Panc1 (cell line): ENCODE measurements at regions not wholly inside any gene's neighbourhood (a gene's known extent, or its start where the extent isn't known, plus 50 kb on each side); places are given as distances from the start of the nearest gene placed in this dataset.

Experiments used
- ATAC-seq: fragments of 200-7000 bp; cut with Tn5 transposase; 2 replicates; pipeline ENCODE4 v1.9.1; 2020; ENCODE audit warnings: mild to moderate bottlenecking, moderate library complexity
- BruUV-seq: library from RNA; stranded (reverse); fragments of 400-500 nt; replicated peaks from 2 replicates; lab custom pipeline; 2021; lab: Mats Ljungman, UMichigan
- CTCF ChIA-PET: fragments of 300-600 bp; sonication (Branson Sonifier 250); formaldehyde crosslinking; loops from one replicate; lab custom pipeline; 2022; ENCODE audit warnings: antibody characterized with exemption; lab: Charles Lee
- POLR2A ChIA-PET: fragments of 300-600 bp; sonication (Branson Sonifier 250); formaldehyde crosslinking; loops from one replicate; lab custom pipeline; 2022; ENCODE audit warnings: antibody characterized with exemption; lab: Charles Lee
- DNase-seq: peaks from one replicate; pipeline ENCODE4 v3.0.0-alpha.2; 2010; ENCODE audit warnings: low read depth, low spot score
- H3K27ac ChIP-seq: 2 replicates; pipeline ENCODE4 v1.5.1; 2011; ENCODE audit warnings: mild to moderate bottlenecking, low read length, inconsistent platforms
- H3K27me3 ChIP-seq: fragments of 200-500 bp; sonication (Bioruptor generic); 2 replicates; pipeline ENCODE4 v1.6.0; 2014; ENCODE audit warnings: low read length, inconsistent platforms; ENCODE audit not compliant: control insufficient read depth, insufficient read depth
- H3K36me3 ChIP-seq: fragments of 200-500 bp; sonication (Bioruptor generic); 2 replicates; pipeline ENCODE4 v1.5.1; 2014; ENCODE audit warnings: inconsistent platforms, mild to moderate bottlenecking, low read length, moderate library complexity; ENCODE audit not compliant: control insufficient read depth, insufficient read depth
- H3K4me1 ChIP-seq: 2 replicates; pipeline ENCODE4 v1.5.1; 2011; ENCODE audit warnings: inconsistent platforms, mild to moderate bottlenecking, low read length, moderate library complexity; ENCODE audit not compliant: control insufficient read depth, insufficient read depth
- H3K4me3 ChIP-seq, 2 experiments: 2 replicates each; pipeline ENCODE4 v1.5.1; 2011 to 2012; ENCODE audit warnings: low read depth in 2 of 2, low read length in 2 of 2, mild to moderate bottlenecking in 2 of 2, inconsistent platforms in 1 of 2, moderate library complexity in 1 of 2
- H3K9me3 ChIP-seq: fragments of 200-500 bp; sonication (Bioruptor generic); 2 replicates; pipeline ENCODE4 v1.5.1; 2014; ENCODE audit warnings: low read depth, mild to moderate bottlenecking, inconsistent platforms, low read length, moderate library complexity; ENCODE audit not compliant: control insufficient read depth, insufficient read depth
- POLR2AphosphoS5 ChIP-seq: IDR thresholded peaks from 2 replicates; pipeline ENCODE4 v1.6.1; 2012; ENCODE audit warnings: mild to moderate bottlenecking, low read depth, low read length, moderate library complexity
- SIN3A ChIP-seq: IDR thresholded peaks from 2 replicates; pipeline ENCODE4 v1.6.1; 2012; ENCODE audit warnings: low read depth, mild to moderate bottlenecking, low read length, moderate library complexity, borderline replicate concordance; ENCODE audit not compliant: insufficient read depth
- TCF7L2 ChIP-seq: IDR thresholded peaks from 2 replicates; pipeline ENCODE4 v1.6.1; 2011; ENCODE audit warnings: mild to moderate bottlenecking, low read depth, low read length, inconsistent platforms
- in situ Hi-C: cut with HindIII; loops from 2 replicates; pipeline ENCODE4 v1.10.0; 2016; ENCODE audit warnings: low sequenced_read_pairs, low pct_unique_long_range_greater_than_20kb
- intact Hi-C: fragments of 100-400 bp; cut with micrococcal nuclease; formaldehyde crosslinking; loops from one replicate; pipeline ENCODE4 v1.10.0; 2022; ENCODE audit not compliant: unreplicated experiment
- TF ChIP-seq, protein P1 (sequence below), 2 experiments: IDR thresholded peaks; 2 replicates each; pipeline ENCODE4 v1.6.1; 2011 to 2012; ENCODE audit warnings: low read depth in 2 of 2, control low read depth in 1 of 2, low read length in 1 of 2, mild to moderate bottlenecking in 1 of 2, moderate library complexity in 1 of 2; ENCODE audit not compliant: insufficient read depth in 1 of 2
- TF ChIP-seq, protein P2 (sequence below): fragments of 450-650 bp; IDR thresholded peaks from 2 replicates; pipeline ENCODE4 v1.5.1; 2017; ENCODE audit warnings: mild to moderate bottlenecking

DNA sequence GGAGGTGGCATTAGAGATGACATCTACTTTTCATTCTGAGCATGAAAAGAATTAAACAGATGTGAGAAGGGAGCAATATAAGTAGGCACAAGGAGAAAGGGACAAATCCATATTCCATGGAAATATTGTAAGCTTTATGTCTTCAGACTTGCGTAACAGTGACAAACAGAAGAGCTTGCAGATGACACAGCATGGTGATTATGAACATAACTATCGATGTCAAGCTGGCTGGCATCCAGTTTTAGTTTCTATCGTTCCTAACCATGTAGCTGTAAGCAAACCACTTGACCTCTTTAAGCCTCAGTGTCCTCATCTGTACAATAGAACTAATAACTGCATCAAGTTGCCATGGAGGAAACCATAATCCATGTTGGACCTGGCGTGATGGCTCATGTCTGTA, 246.7 kb upstream of the ADRA1B start:
- BruUV-seq = no TSS peak
- Histone ChIP-seq H3K9me3 (no peaks in the 10 kb centered on the region), H3K36me3 (no peaks in the 10 kb centered on the region), H3K27me3 (no peaks in the 10 kb centered on the region), H3K4me3 (no peak overlapping the region), H3K4me1 (no peaks in the 10 kb centered on the region), H3K27ac (no peak overlapping the region)
- intact Hi-C loops = no loop called here
- ChIA-PET CTCF (no interaction called here), POLR2A (no interaction called here)
- in situ Hi-C loops = no loop called here
- DNase-seq (no peak), ATAC-seq (no peak)
- no peak for TF ChIP-seq SIN3A
- TF ChIP-seq POLR2AphosphoS5 = no peak
- no peak for TF ChIP-seq TCF7L2
- TF ChIP-seq, protein P1, sequence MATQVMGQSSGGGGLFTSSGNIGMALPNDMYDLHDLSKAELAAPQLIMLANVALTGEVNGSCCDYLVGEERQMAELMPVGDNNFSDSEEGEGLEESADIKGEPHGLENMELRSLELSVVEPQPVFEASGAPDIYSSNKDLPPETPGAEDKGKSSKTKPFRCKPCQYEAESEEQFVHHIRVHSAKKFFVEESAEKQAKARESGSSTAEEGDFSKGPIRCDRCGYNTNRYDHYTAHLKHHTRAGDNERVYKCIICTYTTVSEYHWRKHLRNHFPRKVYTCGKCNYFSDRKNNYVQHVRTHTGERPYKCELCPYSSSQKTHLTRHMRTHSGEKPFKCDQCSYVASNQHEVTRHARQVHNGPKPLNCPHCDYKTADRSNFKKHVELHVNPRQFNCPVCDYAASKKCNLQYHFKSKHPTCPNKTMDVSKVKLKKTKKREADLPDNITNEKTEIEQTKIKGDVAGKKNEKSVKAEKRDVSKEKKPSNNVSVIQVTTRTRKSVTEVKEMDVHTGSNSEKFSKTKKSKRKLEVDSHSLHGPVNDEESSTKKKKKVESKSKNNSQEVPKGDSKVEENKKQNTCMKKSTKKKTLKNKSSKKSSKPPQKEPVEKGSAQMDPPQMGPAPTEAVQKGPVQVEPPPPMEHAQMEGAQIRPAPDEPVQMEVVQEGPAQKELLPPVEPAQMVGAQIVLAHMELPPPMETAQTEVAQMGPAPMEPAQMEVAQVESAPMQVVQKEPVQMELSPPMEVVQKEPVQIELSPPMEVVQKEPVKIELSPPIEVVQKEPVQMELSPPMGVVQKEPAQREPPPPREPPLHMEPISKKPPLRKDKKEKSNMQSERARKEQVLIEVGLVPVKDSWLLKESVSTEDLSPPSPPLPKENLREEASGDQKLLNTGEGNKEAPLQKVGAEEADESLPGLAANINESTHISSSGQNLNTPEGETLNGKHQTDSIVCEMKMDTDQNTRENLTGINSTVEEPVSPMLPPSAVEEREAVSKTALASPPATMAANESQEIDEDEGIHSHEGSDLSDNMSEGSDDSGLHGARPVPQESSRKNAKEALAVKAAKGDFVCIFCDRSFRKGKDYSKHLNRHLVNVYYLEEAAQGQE (IDR thresholded peaks at IDR 0.05; ENCODE audit: insufficient read depth in 1 of 2, low read depth in 2 of 2, low read length in 1 of 2) = no peak
- TF ChIP-seq, protein P2, sequence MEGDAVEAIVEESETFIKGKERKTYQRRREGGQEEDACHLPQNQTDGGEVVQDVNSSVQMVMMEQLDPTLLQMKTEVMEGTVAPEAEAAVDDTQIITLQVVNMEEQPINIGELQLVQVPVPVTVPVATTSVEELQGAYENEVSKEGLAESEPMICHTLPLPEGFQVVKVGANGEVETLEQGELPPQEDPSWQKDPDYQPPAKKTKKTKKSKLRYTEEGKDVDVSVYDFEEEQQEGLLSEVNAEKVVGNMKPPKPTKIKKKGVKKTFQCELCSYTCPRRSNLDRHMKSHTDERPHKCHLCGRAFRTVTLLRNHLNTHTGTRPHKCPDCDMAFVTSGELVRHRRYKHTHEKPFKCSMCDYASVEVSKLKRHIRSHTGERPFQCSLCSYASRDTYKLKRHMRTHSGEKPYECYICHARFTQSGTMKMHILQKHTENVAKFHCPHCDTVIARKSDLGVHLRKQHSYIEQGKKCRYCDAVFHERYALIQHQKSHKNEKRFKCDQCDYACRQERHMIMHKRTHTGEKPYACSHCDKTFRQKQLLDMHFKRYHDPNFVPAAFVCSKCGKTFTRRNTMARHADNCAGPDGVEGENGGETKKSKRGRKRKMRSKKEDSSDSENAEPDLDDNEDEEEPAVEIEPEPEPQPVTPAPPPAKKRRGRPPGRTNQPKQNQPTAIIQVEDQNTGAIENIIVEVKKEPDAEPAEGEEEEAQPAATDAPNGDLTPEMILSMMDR = no peak

DNA sequence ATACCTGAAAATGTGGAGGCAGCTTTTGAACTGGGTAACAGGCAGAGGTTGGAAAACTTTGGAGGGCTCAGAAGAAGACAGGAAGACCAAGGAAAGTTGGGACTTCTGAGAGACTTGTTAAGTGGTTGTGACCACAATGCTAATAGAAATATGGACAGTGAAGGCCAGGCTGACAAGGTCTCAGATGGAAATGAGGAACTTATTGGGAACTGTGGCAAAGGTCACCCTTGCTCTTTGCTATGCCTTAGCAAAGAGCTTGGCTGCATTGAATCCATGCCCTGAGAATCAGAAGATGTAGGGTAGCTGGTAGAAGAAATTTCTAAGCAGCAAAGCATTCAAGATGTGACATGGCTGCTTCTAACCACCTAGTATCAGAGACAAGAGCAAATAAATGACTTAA, 244.4 kb upstream of the ADRA1B start:
- Histone ChIP-seq H3K27me3 (no peaks in the 10 kb centered on the region), H3K9me3 (no peaks in the 10 kb centered on the region), H3K27ac (no peak overlapping the region), H3K4me1 (no peaks in the 10 kb centered on the region), H3K36me3 (no peaks in the 10 kb centered on the region), H3K4me3 (no peak overlapping the region)
- TF ChIP-seq POLR2AphosphoS5 (no peak), SIN3A (no peak), TCF7L2 (no peak)
- TF ChIP-seq, protein P1 (IDR thresholded peaks at IDR 0.05; ENCODE audit: insufficient read depth in 1 of 2, low read depth in 2 of 2, low read length in 1 of 2) = no peak
- TF ChIP-seq, protein P2 = no peak
- DNase-seq = no peak
- ATAC-seq = no peak
- CTCF ChIA-PET = no interaction called here
- POLR2A ChIA-PET = no interaction called here
- in situ Hi-C loops (no loop called here), intact Hi-C loops (no loop called here)
- no TSS peak for BruUV-seq
